HepG2 (cell line): ENCODE measurements at regions not wholly inside any gene's neighbourhood (a gene's known extent, or its start where the extent isn't known, plus 50 kb on each side); places are given as distances from the start of the nearest gene placed in this dataset.

Experiments used
- ATAC-seq: fragments of 200-7000 bp; cut with Tn5 transposase; 3 replicates; pipeline ENCODE4 v1.9.1; 2020; ENCODE audit warnings: mild to moderate bottlenecking, moderate library complexity
- BruUV-seq: library from RNA; stranded (reverse); fragments of 400-500 nt; replicated peaks from 2 replicates; lab custom pipeline; 2021; lab: Mats Ljungman, UMichigan
- CTCF ChIA-PET: fragments of 300-600 bp; formaldehyde crosslinking; extraction: SDS; loops from one replicate; lab custom pipeline; 2021; ENCODE audit warnings: low total read pairs, inconsistent platforms, low intra/inter-chr PET ratio; lab: Yijun Ruan, JAX
- POLR2A ChIA-PET: fragments of 350-600 bp; sonication (Branson Sonifier 250); formaldehyde crosslinking; loops from one replicate; lab custom pipeline; 2020; ENCODE audit warnings: antibody characterized with exemption, inconsistent platforms; lab: Yijun Ruan, JAX
- DNase-seq: peaks from one replicate; pipeline ENCODE4 v3.0.0-alpha.2; 2015; ENCODE audit warnings: low spot score
- FAIRE-seq: peaks from 3 replicates; lab custom pipeline; 2011; peaks lifted over from hg19 to GRCh38; lab: Jason Lieb, UNC
- H2AFZ ChIP-seq: one replicate; pipeline ENCODE4 v1.6.1; 2011; ENCODE audit warnings: low read length, inconsistent platforms
- H3K27ac ChIP-seq: fragments of 300-600 bp; 3 replicates; pipeline ENCODE4 v1.8.0; 2011; ENCODE audit warnings: mixed run types, mild to moderate bottlenecking, mixed read lengths, low read length, inconsistent platforms; ENCODE audit not compliant: insufficient read depth; ENCODE audit errors: extremely low read length
- H3K27me3 ChIP-seq, 2 experiments: fragments of 200-600 bp in 1 of 2; 2 replicates in 1 of 2; 3 replicates in 1 of 2; pipeline versions ENCODE4 v1.6.0 to v1.8.0; 2011; ENCODE audit warnings: low read length in 2 of 2, mild to moderate bottlenecking in 2 of 2, moderate library complexity in 2 of 2, inconsistent platforms in 1 of 2; ENCODE audit not compliant: insufficient read depth in 2 of 2, control insufficient read depth in 1 of 2
- H3K36me3 ChIP-seq, 2 experiments: fragments of 200-600 bp in 1 of 2; replicated peaks in 1 of 2; 2 replicates in 1 of 2; 3 replicates in 1 of 2; pipeline versions ENCODE4 v1.5.1 to v1.8.0; 2011; ENCODE audit warnings: low read length in 2 of 2, inconsistent platforms in 1 of 2; ENCODE audit not compliant: insufficient read depth in 2 of 2, control insufficient read depth in 1 of 2
- H3K4me1 ChIP-seq: 2 replicates; pipeline ENCODE4 v1.5.1; 2012; ENCODE audit warnings: low read length, inconsistent platforms; ENCODE audit not compliant: insufficient read depth
- H3K4me2 ChIP-seq: 2 replicates; pipeline ENCODE4 v1.6.0; 2011; ENCODE audit warnings: low read depth, low read length, inconsistent platforms
- H3K4me3 ChIP-seq, 3 experiments: fragments of 200-600 bp in 1 of 3; sonication (generic), shearing (Covaris generic) in 1 of 3; replicated peaks in 1 of 3; 2 replicates each; pipeline ENCODE4 v1.5.1; 2011 to 2016; ENCODE audit warnings: low read length in 3 of 3, inconsistent platforms in 2 of 3, low read depth in 2 of 3, mild to moderate bottlenecking in 2 of 3, control low read depth in 1 of 3, mixed read lengths in 1 of 3; ENCODE audit not compliant: insufficient read depth in 1 of 3
- H3K79me2 ChIP-seq: one replicate; pipeline ENCODE4 v1.6.1; 2011; ENCODE audit warnings: low read length, inconsistent platforms; ENCODE audit not compliant: insufficient read depth
- H3K9ac ChIP-seq: 2 replicates; pipeline ENCODE4 v1.6.0; 2011; ENCODE audit warnings: mild to moderate bottlenecking, low read depth, low read length, inconsistent platforms; ENCODE audit not compliant: insufficient read depth
- H3K9me3 ChIP-seq: 2 replicates; pipeline ENCODE4 v1.5.1; 2012; ENCODE audit warnings: mild to moderate bottlenecking, low read length
- H4K20me1 ChIP-seq: 2 replicates; pipeline ENCODE4 v1.6.0; 2011; ENCODE audit warnings: inconsistent platforms, mild to moderate bottlenecking, low read length, moderate library complexity; ENCODE audit not compliant: insufficient read depth
- AGO1 ChIP-seq: fragments of 200-400 bp; formaldehyde crosslinking; IDR thresholded peaks from 2 replicates; pipeline ENCODE4 v1.6.1; 2017; ENCODE audit warnings: mild to moderate bottlenecking, low read depth, low read length, moderate library complexity; ENCODE audit not compliant: poor library complexity, severe bottlenecking
- ELF1 ChIP-seq: sonication (generic); formaldehyde crosslinking; IDR thresholded peaks from 2 replicates; pipeline ENCODE4 v1.4.0; 2020; ENCODE audit warnings: missing genetic modification reagents
- FLYWCH1 ChIP-seq: sonication (generic); formaldehyde crosslinking; IDR thresholded peaks from 2 replicates; pipeline ENCODE4 v1.8.1; 2023; ENCODE audit warnings: mild to moderate bottlenecking, missing genetic modification reagents
- KDM2A ChIP-seq: sonication (generic); formaldehyde crosslinking; IDR thresholded peaks from 2 replicates; pipeline ENCODE4 v1.4.0; 2020; ENCODE audit warnings: low read depth, missing genetic modification reagents, borderline replicate concordance
- KLF13 ChIP-seq: sonication (generic); formaldehyde crosslinking; IDR thresholded peaks from 2 replicates; pipeline ENCODE4 v1.4.0; 2020; ENCODE audit warnings: mild to moderate bottlenecking, missing genetic modification reagents
- RELA ChIP-seq: sonication (generic); formaldehyde crosslinking; IDR thresholded peaks from 2 replicates; pipeline ENCODE4 v1.4.0; 2020; ENCODE audit warnings: missing genetic modification reagents
- SALL1 ChIP-seq: sonication (generic); formaldehyde crosslinking; IDR thresholded peaks from 2 replicates; pipeline ENCODE4 v1.8.0; 2022; ENCODE audit warnings: mild to moderate bottlenecking, missing genetic modification reagents
- TMF1 ChIP-seq: sonication (generic); formaldehyde crosslinking; IDR thresholded peaks from 2 replicates; pipeline ENCODE4 v1.8.1; 2022; ENCODE audit warnings: low read depth, missing genetic modification reagents
- WIZ ChIP-seq: sonication (generic); formaldehyde crosslinking; IDR thresholded peaks from 2 replicates; pipeline ENCODE4 v1.5.1; 2020; ENCODE audit warnings: mild to moderate bottlenecking, missing genetic modification reagents
- ZNF672 ChIP-seq: sonication (generic); formaldehyde crosslinking; IDR thresholded peaks from 2 replicates; pipeline ENCODE4 v1.8.1; 2022; ENCODE audit warnings: missing genetic modification reagents
- WGBS: methylation state at CpG from one replicate; pipeline ENCODE4 v1.1.6; 2017; ENCODE audit warnings: low lambda C conversion rate; 5-methylcytosine and 5-hydroxymethylcytosine counted together
- in situ Hi-C: cut with HindIII; loops from 2 replicates; pipeline ENCODE4 v1.10.0; 2017; ENCODE audit warnings: low pct_unique_long_range_greater_than_20kb; ENCODE audit not compliant: extremely low pct_ligation_motif_present
- intact Hi-C: fragments of 100-400 bp; cut with micrococcal nuclease; formaldehyde crosslinking; loops from one replicate; pipeline ENCODE4 v1.10.0; 2022; ENCODE audit not compliant: unreplicated experiment
- TF ChIP-seq, protein P1 (sequence below): sonication (generic); formaldehyde crosslinking; IDR thresholded peaks from 2 replicates; pipeline ENCODE4 v1.4.0; 2020; ENCODE audit warnings: missing genetic modification reagents
- TF ChIP-seq, protein P2 (sequence below): sonication (generic); formaldehyde crosslinking; IDR thresholded peaks from 2 replicates; pipeline ENCODE4; 2020; ENCODE audit warnings: missing genetic modification reagents, mild to moderate bottlenecking, borderline replicate concordance
- TF ChIP-seq, protein P3 (sequence below): sonication (generic); formaldehyde crosslinking; IDR thresholded peaks from 2 replicates; pipeline ENCODE4 v1.5.1; 2020; ENCODE audit warnings: missing genetic modification reagents, mild to moderate bottlenecking, borderline replicate concordance

DNA sequence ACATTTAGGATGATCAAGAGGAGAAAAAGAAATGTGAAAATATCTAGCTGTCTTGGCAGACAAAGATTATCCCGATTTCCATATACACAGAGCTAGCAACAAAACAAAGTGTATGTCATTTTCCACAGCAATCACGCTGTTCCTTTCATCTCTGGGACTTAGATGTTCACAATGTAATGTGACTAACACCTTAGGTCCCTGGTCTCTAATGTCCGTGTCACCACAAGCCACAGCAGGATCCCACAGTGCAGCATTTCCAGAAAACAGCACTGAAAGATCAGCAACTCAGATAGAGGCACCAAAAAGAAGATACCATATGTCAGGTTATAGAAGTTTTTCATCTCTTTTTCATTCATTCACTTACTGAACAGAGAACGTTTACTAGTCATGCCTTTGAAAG lies 118.0 kb upstream of the TNPO1 start:
- intact Hi-C loops, result no loop called here
- FAIRE-seq, result no peak
- CTCF ChIA-PET, result no interaction called here

More for the DNA sequence above, 118.0 kb upstream of the TNPO1 start:
- Histone ChIP-seq H4K20me1 (no peaks in the 10 kb centered on the region), H3K4me2 (no peak overlapping the region), H3K4me1 (peaks cover 10% of the 10 kb centered on the region), H3K9me3 (no peaks in the 10 kb centered on the region), H3K27me3 (peaks cover 0 to 5% of the 10 kb centered on the region in 2 experiments; a peak in 1 of 5 replicates), H2AFZ (no peak overlapping the region), H3K27ac (no peak overlapping the region), H3K4me3 (no peak overlapping the region), H3K36me3 (no peaks in the 10 kb centered on the region), H3K79me2 (no peaks in the 10 kb centered on the region), H3K9ac (no peak overlapping the region)
- DNase-seq (no peak), ATAC-seq (no peak)
- no peak for TF ChIP-seq TMF1 (CRISPR knock-in tag)
- TF ChIP-seq, protein P1, sequence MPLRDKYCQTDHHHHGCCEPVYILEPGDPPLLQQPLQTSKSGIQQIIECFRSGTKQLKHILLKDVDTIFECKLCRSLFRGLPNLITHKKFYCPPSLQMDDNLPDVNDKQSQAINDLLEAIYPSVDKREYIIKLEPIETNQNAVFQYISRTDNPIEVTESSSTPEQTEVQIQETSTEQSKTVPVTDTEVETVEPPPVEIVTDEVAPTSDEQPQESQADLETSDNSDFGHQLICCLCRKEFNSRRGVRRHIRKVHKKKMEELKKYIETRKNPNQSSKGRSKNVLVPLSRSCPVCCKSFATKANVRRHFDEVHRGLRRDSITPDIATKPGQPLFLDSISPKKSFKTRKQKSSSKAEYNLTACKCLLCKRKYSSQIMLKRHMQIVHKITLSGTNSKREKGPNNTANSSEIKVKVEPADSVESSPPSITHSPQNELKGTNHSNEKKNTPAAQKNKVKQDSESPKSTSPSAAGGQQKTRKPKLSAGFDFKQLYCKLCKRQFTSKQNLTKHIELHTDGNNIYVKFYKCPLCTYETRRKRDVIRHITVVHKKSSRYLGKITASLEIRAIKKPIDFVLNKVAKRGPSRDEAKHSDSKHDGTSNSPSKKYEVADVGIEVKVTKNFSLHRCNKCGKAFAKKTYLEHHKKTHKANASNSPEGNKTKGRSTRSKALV (CRISPR knock-in tag), result no peak
- TF ChIP-seq FLYWCH1 (CRISPR knock-in tag), result no peak
- TF ChIP-seq KDM2A (CRISPR knock-in tag), result no peak
- TF ChIP-seq AGO1, result no peak
- no peak for TF ChIP-seq ELF1 (CRISPR knock-in tag)
- TF ChIP-seq RELA (CRISPR knock-in tag), result no peak
- TF ChIP-seq KLF13 (CRISPR knock-in tag), result no peak
- TF ChIP-seq, protein P2, sequence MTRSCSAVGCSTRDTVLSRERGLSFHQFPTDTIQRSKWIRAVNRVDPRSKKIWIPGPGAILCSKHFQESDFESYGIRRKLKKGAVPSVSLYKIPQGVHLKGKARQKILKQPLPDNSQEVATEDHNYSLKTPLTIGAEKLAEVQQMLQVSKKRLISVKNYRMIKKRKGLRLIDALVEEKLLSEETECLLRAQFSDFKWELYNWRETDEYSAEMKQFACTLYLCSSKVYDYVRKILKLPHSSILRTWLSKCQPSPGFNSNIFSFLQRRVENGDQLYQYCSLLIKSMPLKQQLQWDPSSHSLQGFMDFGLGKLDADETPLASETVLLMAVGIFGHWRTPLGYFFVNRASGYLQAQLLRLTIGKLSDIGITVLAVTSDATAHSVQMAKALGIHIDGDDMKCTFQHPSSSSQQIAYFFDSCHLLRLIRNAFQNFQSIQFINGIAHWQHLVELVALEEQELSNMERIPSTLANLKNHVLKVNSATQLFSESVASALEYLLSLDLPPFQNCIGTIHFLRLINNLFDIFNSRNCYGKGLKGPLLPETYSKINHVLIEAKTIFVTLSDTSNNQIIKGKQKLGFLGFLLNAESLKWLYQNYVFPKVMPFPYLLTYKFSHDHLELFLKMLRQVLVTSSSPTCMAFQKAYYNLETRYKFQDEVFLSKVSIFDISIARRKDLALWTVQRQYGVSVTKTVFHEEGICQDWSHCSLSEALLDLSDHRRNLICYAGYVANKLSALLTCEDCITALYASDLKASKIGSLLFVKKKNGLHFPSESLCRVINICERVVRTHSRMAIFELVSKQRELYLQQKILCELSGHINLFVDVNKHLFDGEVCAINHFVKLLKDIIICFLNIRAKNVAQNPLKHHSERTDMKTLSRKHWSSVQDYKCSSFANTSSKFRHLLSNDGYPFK (CRISPR knock-in tag), result no peak
- TF ChIP-seq SALL1, result no peak
- TF ChIP-seq, protein P3, sequence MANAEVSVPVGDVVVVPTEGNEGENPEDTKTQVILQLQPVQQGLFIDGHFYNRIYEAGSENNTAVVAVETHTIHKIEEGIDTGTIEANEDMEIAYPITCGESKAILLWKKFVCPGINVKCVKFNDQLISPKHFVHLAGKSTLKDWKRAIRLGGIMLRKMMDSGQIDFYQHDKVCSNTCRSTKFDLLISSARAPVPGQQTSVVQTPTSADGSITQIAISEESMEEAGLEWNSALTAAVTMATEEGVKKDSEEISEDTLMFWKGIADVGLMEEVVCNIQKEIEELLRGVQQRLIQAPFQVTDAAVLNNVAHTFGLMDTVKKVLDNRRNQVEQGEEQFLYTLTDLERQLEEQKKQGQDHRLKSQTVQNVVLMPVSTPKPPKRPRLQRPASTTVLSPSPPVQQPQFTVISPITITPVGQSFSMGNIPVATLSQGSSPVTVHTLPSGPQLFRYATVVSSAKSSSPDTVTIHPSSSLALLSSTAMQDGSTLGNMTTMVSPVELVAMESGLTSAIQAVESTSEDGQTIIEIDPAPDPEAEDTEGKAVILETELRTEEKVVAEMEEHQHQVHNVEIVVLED (CRISPR knock-in tag), result no peak
- TF ChIP-seq WIZ (CRISPR knock-in tag), result no peak
- no peak for TF ChIP-seq ZNF672 (CRISPR knock-in tag)
- WGBS, result 3% methylated on average over 4 of the region's 4 CpGs
- POLR2A ChIA-PET, result no interaction called here
- no TSS peak for BruUV-seq
- in situ Hi-C loops, result no loop called here
